GM23338 (cell line): ENCODE measurements at regions not wholly inside any gene's neighbourhood (a gene's known extent, or its start where the extent isn't known, plus 50 kb on each side); places are given as distances from the start of the nearest gene placed in this dataset.

ENCODE experiments used
- ATAC-seq: fragments of 200-7000 bp; cut with Tn5 transposase; 3 replicates; pipeline ENCODE4 v1.9.1; 2020
- DNase-seq: peaks from one replicate; pipeline ENCODE4 v3.0.0-alpha.2; 2015; ENCODE audit warnings: low spot score
- H2AFZ ChIP-seq: fragments of 200-600 bp; sonication (generic); 2 replicates; pipeline ENCODE4 v1.8.0; 2016; ENCODE audit warnings: antibody characterized with exemption, mild to moderate bottlenecking, moderate library complexity
- H3F3A ChIP-seq: fragments of 200-600 bp; sonication (generic); replicated peaks from 2 replicates; pipeline ENCODE4 v1.8.0; 2017; ENCODE audit warnings: antibody characterized with exemption, mixed run types, low read depth
- H3K27ac ChIP-seq: fragments of 200-600 bp; sonication (generic); 2 replicates; pipeline ENCODE4 v1.6.1; 2016; ENCODE audit warnings: low read depth
- H3K27me3 ChIP-seq: fragments of 200-600 bp; sonication (generic); 2 replicates; pipeline ENCODE4 v1.8.0; 2016; ENCODE audit warnings: mild to moderate bottlenecking, mixed run types, moderate library complexity; ENCODE audit not compliant: insufficient read depth
- H3K36me3 ChIP-seq: fragments of 200-600 bp; sonication (generic); 2 replicates; pipeline ENCODE4 v1.8.0; 2016; ENCODE audit warnings: mild to moderate bottlenecking; ENCODE audit not compliant: insufficient read depth
- H3K4me1 ChIP-seq: fragments of 200-600 bp; sonication (generic); 2 replicates; pipeline ENCODE4 v1.8.0; 2016; ENCODE audit warnings: mild to moderate bottlenecking, moderate library complexity; ENCODE audit not compliant: insufficient read depth
- H3K4me2 ChIP-seq: fragments of 200-600 bp; sonication (generic); 2 replicates; pipeline ENCODE4 v1.7.1; 2017; ENCODE audit warnings: mixed run types
- H3K4me3 ChIP-seq: fragments of 200-600 bp; sonication (generic); 2 replicates; pipeline ENCODE4 v1.6.1; 2016; ENCODE audit warnings: mixed run types
- H3K79me2 ChIP-seq: fragments of 200-600 bp; sonication (generic); replicated peaks from 2 replicates; pipeline ENCODE4 v1.8.0; 2017; ENCODE audit warnings: mild to moderate bottlenecking; ENCODE audit not compliant: insufficient read depth
- H3K9me2 ChIP-seq: fragments of 200-600 bp; sonication (generic); 2 replicates; pipeline ENCODE4 v1.8.0; 2017; ENCODE audit not compliant: insufficient read depth
- H4K20me1 ChIP-seq: fragments of 200-600 bp; sonication (generic); replicated peaks from 2 replicates; pipeline ENCODE4 v1.8.0; 2017; ENCODE audit warnings: mild to moderate bottlenecking; ENCODE audit not compliant: insufficient read depth
- H3K27ac Mint-ChIP-seq: 2 replicates; pipeline ENCODE4 v1.8.0; 2020; ENCODE audit warnings: inconsistent platforms, mild to moderate bottlenecking, moderate library complexity, mixed read lengths
- H3K27me3 Mint-ChIP-seq: 3 replicates; pipeline ENCODE4 v1.8.0; 2022; ENCODE audit warnings: low read depth, mild to moderate bottlenecking, moderate library complexity, mixed read lengths, inconsistent platforms; ENCODE audit not compliant: insufficient read depth, poor library complexity
- H3K36me3 Mint-ChIP-seq: 3 replicates; pipeline ENCODE4 v1.8.0; 2021; ENCODE audit warnings: low read depth, mild to moderate bottlenecking, inconsistent platforms, moderate library complexity, mixed read lengths
- H3K4me1 Mint-ChIP-seq: 3 replicates; pipeline ENCODE4 v1.8.0; 2020; ENCODE audit warnings: mild to moderate bottlenecking, inconsistent platforms, mixed read lengths
- H3K4me3 Mint-ChIP-seq: 3 replicates; pipeline ENCODE4 v1.8.0; 2021; ENCODE audit warnings: moderate library complexity, mild to moderate bottlenecking, inconsistent platforms, mixed read lengths
- H3K9me3 Mint-ChIP-seq: 3 replicates; pipeline ENCODE4 v1.8.0; 2020; ENCODE audit warnings: moderate library complexity, mild to moderate bottlenecking, inconsistent platforms, mixed read lengths
- STAT1 ChIP-seq: IDR thresholded peaks from one replicate; pipeline ENCODE4 v1.6.1; 2016; ENCODE audit warnings: antibody characterized with exemption; ENCODE audit not compliant: unreplicated experiment
- TF ChIP-seq, protein P1 (sequence below), 2 experiments: fragments of 200-600 bp in 1 of 2; sonication (generic) in 1 of 2; conservative IDR thresholded peaks; 2 replicates each; pipeline versions ENCODE4 v1.5.1 to v1.6.1; 2016 to 2017; ENCODE audit warnings: antibody characterized with exemption in 2 of 2, low read depth in 2 of 2, mild to moderate bottlenecking in 2 of 2, moderate library complexity in 1 of 2
- TF ChIP-seq, protein P2 (sequence below): IDR thresholded peaks from 2 replicates; pipeline ENCODE4 v1.6.1; 2016; ENCODE audit warnings: antibody characterized with exemption
- TF ChIP-seq, protein P3 (sequence below): fragments of 250-450 bp; sonication (Bioruptor Pico); IDR thresholded peaks from 2 replicates; pipeline ENCODE4 v1.5.0; 2020; ENCODE audit warnings: mild to moderate bottlenecking, moderate library complexity

DNA sequence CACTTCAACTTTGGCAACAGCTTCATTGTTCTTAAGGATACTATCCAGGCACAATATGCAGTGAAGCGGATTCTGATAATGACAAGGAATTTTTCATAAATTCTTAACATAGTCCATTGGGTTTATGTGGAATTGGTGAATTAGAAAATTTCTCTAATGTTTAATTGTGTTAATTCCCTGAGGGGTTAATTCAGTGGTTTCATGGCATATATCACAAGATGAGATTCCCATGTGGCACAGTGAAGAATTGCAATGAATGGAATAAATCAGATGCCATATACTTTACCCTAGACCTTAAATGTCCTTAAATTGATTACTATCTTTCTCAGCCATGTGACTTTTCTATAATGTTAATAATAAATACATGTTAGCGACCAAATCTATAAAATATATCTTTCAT is 1244.1 kb downstream of the ROBO2 start (continued):
- TF ChIP-seq, protein P1, sequence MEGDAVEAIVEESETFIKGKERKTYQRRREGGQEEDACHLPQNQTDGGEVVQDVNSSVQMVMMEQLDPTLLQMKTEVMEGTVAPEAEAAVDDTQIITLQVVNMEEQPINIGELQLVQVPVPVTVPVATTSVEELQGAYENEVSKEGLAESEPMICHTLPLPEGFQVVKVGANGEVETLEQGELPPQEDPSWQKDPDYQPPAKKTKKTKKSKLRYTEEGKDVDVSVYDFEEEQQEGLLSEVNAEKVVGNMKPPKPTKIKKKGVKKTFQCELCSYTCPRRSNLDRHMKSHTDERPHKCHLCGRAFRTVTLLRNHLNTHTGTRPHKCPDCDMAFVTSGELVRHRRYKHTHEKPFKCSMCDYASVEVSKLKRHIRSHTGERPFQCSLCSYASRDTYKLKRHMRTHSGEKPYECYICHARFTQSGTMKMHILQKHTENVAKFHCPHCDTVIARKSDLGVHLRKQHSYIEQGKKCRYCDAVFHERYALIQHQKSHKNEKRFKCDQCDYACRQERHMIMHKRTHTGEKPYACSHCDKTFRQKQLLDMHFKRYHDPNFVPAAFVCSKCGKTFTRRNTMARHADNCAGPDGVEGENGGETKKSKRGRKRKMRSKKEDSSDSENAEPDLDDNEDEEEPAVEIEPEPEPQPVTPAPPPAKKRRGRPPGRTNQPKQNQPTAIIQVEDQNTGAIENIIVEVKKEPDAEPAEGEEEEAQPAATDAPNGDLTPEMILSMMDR (conservative IDR thresholded peaks at IDR 0.05; ENCODE audit: low read depth in 2 of 2) = peak in 1 of 2 experiments; percentile 42; a peak in 2 of 4 replicates

DNA sequence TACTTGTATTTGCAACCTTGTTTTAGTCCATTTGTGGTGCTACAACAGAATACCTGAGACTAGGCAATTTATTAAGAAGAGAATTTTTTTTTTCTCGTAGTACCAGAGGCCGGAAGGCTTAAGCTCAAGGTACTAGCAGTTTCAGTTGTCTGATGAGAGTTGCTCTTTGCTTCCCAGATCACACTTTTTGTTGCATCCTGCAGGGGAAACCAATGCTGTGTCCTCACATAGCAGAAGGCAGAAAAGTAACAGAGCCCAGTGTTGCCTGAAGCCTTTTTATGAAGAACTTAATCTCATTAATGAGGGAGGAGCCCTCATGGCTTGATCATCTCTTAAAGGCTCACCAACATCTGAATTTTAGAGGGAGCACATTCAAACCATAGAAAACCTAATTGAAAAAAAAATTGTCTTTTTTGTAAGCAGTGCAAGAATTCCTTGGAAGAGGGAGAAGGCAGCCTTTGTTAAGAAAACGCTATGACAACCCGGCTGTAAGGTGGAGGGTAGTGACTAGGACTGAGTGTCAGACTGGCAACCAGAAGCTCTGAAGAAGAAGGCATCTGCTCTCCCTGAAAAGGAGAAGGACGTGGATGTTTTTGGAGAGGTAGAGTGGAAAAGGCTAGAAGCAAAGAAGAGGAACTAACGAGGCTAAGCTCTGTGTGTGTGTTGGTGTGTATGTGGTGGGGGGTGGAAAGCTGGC is 1245.3 kb downstream of the ROBO2 start:
- H3K9me3 Mint-ChIP-seq = no peaks in the 10 kb centered on the region

DNA sequence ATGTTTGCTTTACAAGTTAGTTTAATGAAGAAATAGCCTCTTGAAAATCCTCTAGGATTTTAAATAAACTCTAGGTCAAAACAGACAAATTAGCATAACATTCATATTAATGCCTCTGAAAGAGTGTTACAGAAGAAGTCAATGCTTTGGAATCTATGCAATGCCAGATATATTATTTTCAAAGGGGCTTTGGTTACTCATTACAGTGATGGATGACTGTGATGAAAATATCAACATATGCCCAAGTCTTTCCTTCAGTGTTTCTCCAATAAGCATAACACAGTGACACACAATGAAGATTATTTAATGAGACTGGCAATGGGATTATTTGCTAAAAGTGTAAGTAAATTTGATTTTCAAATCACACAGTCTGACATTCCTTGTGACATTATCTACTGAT is 1247.2 kb downstream of the ROBO2 start:
- ATAC-seq (no peak), DNase-seq (no peak)
- Histone ChIP-seq H3F3A (no peaks in the 10 kb centered on the region), H3K27me3 (no peaks in the 10 kb centered on the region), H3K4me1 (peaks cover 24% of the 10 kb centered on the region), H4K20me1 (no peaks in the 10 kb centered on the region), H3K27ac (no peak overlapping the region), H3K9me2 (peaks cover 3% of the 10 kb centered on the region; the same call in 1 of the 2 replicates), H2AFZ (no peak overlapping the region), H3K4me3 (no peak overlapping the region), H3K36me3 (no peaks in the 10 kb centered on the region), H3K79me2 (no peaks in the 10 kb centered on the region), H3K4me2 (no peak overlapping the region)
- Mint-ChIP-seq H3K9me3 (no peaks in the 10 kb centered on the region), H3K27ac (no peak overlapping the region), H3K4me3 (no peak overlapping the region), H3K27me3 (no peaks in the 10 kb centered on the region), H3K36me3 (peaks cover 1% of the 10 kb centered on the region; the same call in 1 of the 3 replicates), H3K4me1 (peaks cover 13% of the 10 kb centered on the region; the same call in 2 of the 3 replicates)
- no peak for TF ChIP-seq STAT1
- TF ChIP-seq, protein P2, sequence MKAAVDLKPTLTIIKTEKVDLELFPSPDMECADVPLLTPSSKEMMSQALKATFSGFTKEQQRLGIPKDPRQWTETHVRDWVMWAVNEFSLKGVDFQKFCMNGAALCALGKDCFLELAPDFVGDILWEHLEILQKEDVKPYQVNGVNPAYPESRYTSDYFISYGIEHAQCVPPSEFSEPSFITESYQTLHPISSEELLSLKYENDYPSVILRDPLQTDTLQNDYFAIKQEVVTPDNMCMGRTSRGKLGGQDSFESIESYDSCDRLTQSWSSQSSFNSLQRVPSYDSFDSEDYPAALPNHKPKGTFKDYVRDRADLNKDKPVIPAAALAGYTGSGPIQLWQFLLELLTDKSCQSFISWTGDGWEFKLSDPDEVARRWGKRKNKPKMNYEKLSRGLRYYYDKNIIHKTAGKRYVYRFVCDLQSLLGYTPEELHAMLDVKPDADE = no peak
- TF ChIP-seq, protein P3, sequence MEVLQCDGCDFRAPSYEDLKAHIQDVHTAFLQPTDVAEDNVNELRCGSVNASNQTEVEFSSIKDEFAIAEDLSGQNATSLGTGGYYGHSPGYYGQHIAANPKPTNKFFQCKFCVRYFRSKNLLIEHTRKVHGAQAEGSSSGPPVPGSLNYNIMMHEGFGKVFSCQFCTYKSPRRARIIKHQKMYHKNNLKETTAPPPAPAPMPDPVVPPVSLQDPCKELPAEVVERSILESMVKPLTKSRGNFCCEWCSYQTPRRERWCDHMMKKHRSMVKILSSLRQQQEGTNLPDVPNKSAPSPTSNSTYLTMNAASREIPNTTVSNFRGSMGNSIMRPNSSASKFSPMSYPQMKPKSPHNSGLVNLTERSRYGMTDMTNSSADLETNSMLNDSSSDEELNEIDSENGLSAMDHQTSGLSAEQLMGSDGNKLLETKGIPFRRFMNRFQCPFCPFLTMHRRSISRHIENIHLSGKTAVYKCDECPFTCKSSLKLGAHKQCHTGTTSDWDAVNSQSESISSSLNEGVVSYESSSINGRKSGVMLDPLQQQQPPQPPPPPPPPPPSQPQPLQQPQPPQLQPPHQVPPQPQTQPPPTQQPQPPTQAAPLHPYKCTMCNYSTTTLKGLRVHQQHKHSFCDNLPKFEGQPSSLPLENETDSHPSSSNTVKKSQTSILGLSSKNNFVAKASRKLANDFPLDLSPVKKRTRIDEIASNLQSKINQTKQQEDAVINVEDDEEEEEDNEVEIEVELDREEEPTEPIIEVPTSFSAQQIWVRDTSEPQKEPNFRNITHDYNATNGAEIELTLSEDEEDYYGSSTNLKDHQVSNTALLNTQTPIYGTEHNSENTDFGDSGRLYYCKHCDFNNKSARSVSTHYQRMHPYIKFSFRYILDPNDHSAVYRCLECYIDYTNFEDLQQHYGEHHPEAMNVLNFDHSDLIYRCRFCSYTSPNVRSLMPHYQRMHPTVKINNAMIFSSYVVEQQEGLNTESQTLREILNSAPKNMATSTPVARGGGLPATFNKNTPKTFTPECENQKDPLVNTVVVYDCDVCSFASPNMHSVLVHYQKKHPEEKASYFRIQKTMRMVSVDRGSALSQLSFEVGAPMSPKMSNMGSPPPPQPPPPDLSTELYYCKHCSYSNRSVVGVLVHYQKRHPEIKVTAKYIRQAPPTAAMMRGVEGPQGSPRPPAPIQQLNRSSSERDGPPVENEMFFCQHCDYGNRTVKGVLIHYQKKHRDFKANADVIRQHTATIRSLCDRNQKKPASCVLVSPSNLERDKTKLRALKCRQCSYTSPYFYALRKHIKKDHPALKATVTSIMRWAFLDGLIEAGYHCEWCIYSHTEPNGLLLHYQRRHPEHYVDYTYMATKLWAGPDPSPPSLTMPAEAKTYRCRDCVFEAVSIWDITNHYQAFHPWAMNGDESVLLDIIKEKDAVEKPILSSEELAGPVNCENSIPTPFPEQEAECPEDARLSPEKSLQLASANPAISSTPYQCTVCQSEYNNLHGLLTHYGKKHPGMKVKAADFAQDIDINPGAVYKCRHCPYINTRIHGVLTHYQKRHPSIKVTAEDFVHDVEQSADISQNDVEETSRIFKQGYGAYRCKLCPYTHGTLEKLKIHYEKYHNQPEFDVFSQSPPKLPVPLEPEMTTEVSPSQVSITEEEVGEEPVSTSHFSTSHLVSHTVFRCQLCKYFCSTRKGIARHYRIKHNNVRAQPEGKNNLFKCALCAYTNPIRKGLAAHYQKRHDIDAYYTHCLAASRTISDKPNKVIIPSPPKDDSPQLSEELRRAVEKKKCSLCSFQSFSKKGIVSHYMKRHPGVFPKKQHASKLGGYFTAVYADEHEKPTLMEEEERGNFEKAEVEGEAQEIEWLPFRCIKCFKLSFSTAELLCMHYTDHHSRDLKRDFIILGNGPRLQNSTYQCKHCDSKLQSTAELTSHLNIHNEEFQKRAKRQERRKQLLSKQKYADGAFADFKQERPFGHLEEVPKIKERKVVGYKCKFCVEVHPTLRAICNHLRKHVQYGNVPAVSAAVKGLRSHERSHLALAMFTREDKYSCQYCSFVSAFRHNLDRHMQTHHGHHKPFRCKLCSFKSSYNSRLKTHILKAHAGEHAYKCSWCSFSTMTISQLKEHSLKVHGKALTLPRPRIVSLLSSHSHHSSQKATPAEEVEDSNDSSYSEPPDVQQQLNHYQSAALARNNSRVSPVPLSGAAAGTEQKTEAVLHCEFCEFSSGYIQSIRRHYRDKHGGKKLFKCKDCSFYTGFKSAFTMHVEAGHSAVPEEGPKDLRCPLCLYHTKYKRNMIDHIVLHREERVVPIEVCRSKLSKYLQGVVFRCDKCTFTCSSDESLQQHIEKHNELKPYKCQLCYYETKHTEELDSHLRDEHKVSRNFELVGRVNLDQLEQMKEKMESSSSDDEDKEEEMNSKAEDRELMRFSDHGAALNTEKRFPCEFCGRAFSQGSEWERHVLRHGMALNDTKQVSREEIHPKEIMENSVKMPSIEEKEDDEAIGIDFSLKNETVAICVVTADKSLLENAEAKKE (CRISPR knock-in tag) = no peak

More for the DNA sequence above, 1245.3 kb downstream of the ROBO2 start:
- peak; percentile 73 for ATAC-seq
- Mint-ChIP-seq H3K4me1 (peaks cover 15% of the 10 kb centered on the region; the same call in 2 of the 3 replicates), H3K27me3 (no peaks in the 10 kb centered on the region), H3K36me3 (peaks cover 11% of the 10 kb centered on the region), H3K27ac (peak overlapping the region; percentile 85), H3K4me3 (no peak overlapping the region)
- Histone ChIP-seq H3F3A (no peaks in the 10 kb centered on the region), H3K4me1 (peaks cover 25% of the 10 kb centered on the region), H4K20me1 (no peaks in the 10 kb centered on the region), H3K4me2 (no peak overlapping the region), H3K4me3 (no peak overlapping the region), H3K27me3 (no peaks in the 10 kb centered on the region), H3K9me2 (no peaks in the 10 kb centered on the region; the same call in 1 of the 2 replicates), H3K27ac (0 out of 2 replicates have a peak overlapping the region, but pooled peaks have one; percentile 2), H3K36me3 (no peaks in the 10 kb centered on the region), H3K79me2 (no peaks in the 10 kb centered on the region), H2AFZ (peak overlapping the region; percentile 86; the same call in 1 of the 2 replicates)
- DNase-seq = peak; percentile 30
- TF ChIP-seq, protein P1 (conservative IDR thresholded peaks at IDR 0.05; ENCODE audit: low read depth in 2 of 2) = 0 out of 4 replicates have a peak, but pooled peaks of 1 of the 2 experiments have one; percentile 12
- TF ChIP-seq STAT1 = no peak
